Colonic mucosa (tissue), 4 donors: ENCODE measurements at regions not wholly inside any gene's neighbourhood (a gene's known extent, or its start where the extent isn't known, plus 50 kb on each side); places are given as distances from the start of the nearest gene placed in this dataset.
A peak's percentile ranks its signal among the peaks of the same experiment; 100 is the strongest.

Experiments
- DNase-seq: peaks from one replicate; pipeline ENCODE4 v3.0.0-alpha.2; 2020
- H3K27ac ChIP-seq: fragments of 200-600 bp; one replicate; pipeline ENCODE4 v1.8.0; 2021
- H3K27me3 ChIP-seq: fragments of 200-600 bp; one replicate; pipeline ENCODE4 v1.8.0; 2021
- H3K36me3 ChIP-seq: fragments of 200-600 bp; one replicate; pipeline ENCODE4 v1.8.0; 2021
- H3K4me1 ChIP-seq: fragments of 200-600 bp; one replicate; pipeline ENCODE4 v1.8.0; 2021; ENCODE audit warnings: mild to moderate bottlenecking
- H3K4me3 ChIP-seq: fragments of 200-600 bp; one replicate; pipeline ENCODE4 v1.8.0; 2021
- H3K9ac ChIP-seq, 2 donors: one replicate each; pipeline ENCODE4 v1.7.0; 2013; ENCODE audit warnings: control low read depth in 2 of 2, low read depth in 2 of 2, low read length in 2 of 2
- H3K9me3 ChIP-seq: fragments of 200-600 bp; one replicate; pipeline ENCODE4 v1.8.0; 2021
- intact Hi-C: fragments of 100-400 bp; cut with DNase I; formaldehyde crosslinking; loops from one replicate; pipeline ENCODE4 v1.14.1; 2022
- TF ChIP-seq, protein P1 (sequence below): fragments of 200-600 bp; IDR thresholded peaks from one replicate; pipeline ENCODE4 v1.8.0; 2022; ENCODE audit warnings: antibody characterized with exemption, mild to moderate bottlenecking
- donor health status: healthy.
- donor health status: DM: no; HTN: no; CAD: no.
- donor health status: DM: no; HTN: no; CAD: no.

DNA sequence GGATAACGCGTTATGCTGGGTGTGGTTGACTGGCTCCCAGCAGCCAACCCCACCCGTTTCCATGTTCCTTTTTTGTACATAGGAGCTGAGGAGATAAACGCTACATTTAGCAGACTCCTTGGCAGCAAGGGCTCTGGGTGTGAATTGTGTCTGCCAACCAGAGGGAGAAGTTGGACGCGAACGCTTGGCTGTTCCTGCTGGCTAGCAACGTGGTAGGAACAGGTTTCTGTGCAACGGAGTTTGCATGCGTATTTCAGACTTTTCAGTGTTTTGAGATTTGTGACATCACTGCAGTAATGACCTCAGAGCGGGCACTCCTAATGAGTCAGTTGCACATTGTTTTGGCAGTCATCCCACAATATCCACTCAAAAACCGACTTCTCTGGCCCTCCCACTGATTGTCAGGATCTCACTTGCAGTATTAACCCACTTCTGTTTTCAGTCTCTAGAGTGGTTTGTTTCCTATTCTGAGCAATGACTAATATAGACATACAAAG lies 98.7 kb upstream of the RGS1 start:
- Histone ChIP-seq H3K9me3 (no peaks in the 10 kb centered on the region), H3K9ac (no peak overlapping the region), H3K27me3 (no peaks in the 10 kb centered on the region), H3K36me3 (no peaks in the 10 kb centered on the region), H3K4me1 (no peaks in the 10 kb centered on the region), H3K27ac (no peak overlapping the region), H3K4me3 (no peak overlapping the region)
- DNase-seq: no peak
- intact Hi-C loops: loop anchor here (5.0 to 10.0 kb wide), 3 partner anchors 130 to 538 kb away; partner anchors contain the start of gene RGS2
- TF ChIP-seq, protein P1, sequence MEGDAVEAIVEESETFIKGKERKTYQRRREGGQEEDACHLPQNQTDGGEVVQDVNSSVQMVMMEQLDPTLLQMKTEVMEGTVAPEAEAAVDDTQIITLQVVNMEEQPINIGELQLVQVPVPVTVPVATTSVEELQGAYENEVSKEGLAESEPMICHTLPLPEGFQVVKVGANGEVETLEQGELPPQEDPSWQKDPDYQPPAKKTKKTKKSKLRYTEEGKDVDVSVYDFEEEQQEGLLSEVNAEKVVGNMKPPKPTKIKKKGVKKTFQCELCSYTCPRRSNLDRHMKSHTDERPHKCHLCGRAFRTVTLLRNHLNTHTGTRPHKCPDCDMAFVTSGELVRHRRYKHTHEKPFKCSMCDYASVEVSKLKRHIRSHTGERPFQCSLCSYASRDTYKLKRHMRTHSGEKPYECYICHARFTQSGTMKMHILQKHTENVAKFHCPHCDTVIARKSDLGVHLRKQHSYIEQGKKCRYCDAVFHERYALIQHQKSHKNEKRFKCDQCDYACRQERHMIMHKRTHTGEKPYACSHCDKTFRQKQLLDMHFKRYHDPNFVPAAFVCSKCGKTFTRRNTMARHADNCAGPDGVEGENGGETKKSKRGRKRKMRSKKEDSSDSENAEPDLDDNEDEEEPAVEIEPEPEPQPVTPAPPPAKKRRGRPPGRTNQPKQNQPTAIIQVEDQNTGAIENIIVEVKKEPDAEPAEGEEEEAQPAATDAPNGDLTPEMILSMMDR: no peak

GRCh38 chr1:192477630-192478029 lies 97.9 kb upstream of the RGS1 start:
- DNase-seq: no peak
- intact Hi-C loops: loop anchor here (5.0 to 10.0 kb wide), 3 partner anchors 130 to 537 kb away; partner anchors contain the start of gene RGS2

DNA sequence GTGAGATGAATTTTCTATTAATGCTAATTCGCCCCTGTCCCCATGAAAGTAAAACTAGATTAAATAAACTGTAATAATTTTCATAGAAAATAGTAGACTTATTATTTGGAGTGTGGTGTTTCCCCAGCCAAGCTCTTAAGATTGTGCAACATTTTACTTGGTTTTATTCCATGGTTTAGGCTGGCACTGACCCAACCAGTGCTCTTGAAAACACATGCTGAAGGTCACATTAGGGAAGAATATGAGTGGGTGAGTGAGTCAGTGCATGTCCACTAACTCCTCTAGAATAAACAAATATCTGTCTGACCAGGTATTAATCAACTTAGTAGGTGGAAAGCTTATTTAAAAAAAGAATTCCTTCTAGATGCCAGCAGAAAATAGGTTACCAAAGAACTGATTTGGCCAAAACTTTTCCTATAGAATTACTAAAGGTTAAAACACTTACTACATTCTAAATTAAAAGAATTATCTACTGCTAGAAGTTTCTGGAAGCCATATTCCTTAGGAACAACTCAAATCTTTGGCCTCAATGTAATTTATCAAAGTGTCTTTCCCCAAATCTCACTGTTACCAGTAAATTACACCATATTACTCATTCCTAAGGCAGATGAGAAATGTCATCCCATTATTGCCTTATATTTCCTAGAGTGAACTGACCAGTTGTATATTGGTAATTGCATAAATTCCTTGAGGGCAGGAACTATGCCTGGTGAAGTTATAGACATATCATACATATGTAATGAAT lies 89.7 kb upstream of the RGS1 start:
- H3K36me3 ChIP-seq: no peaks in the 10 kb centered on the region
- H3K9ac ChIP-seq: no peak overlapping the region
- H3K9me3 ChIP-seq: no peaks in the 10 kb centered on the region
- intact Hi-C loops: no loop called here
- H3K4me1 ChIP-seq: no peaks in the 10 kb centered on the region
- no peak overlapping the region for H3K4me3 ChIP-seq
- no peaks in the 10 kb centered on the region for H3K27me3 ChIP-seq
- H3K27ac ChIP-seq: no peak overlapping the region
- peak; percentile 44 for DNase-seq
- TF ChIP-seq, protein P1: no peak

More at GRCh38 chr1:192477630-192478029, 97.9 kb upstream of the RGS1 start:
- TF ChIP-seq, protein P1: no peak
- Histone ChIP-seq H3K36me3 (no peaks in the 10 kb centered on the region), H3K9ac (no peak overlapping the region), H3K4me1 (no peaks in the 10 kb centered on the region), H3K27me3 (no peaks in the 10 kb centered on the region), H3K9me3 (no peaks in the 10 kb centered on the region), H3K27ac (no peak overlapping the region), H3K4me3 (no peak overlapping the region)

DNA sequence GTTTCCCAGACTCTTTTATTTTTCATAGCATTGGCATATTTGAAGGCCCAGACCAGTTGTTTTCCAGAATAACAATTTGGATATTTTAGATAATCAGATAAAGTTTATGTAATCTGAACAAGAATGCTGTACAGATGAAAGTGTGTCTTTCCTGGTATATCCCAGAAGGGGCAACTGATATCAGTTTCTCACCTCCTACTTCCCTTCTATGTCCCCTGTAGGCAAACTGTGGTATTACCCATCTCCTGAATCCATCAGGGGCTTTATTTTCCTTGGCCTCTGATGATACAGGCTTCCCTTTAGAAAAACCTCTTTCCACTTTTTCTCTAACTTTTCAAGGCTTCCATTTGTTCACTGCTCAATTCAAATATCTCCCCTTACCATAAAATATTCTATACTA lies 87.5 kb upstream of the RGS1 start:
- H3K36me3 ChIP-seq: no peaks in the 10 kb centered on the region
- intact Hi-C loops: no loop called here
- no peak overlapping the region for H3K9ac ChIP-seq
- no peak overlapping the region for H3K4me3 ChIP-seq
- H3K4me1 ChIP-seq: no peaks in the 10 kb centered on the region
- no peak for DNase-seq
- H3K9me3 ChIP-seq: no peaks in the 10 kb centered on the region
- TF ChIP-seq, protein P1: no peak
- H3K27me3 ChIP-seq: no peaks in the 10 kb centered on the region
- H3K27ac ChIP-seq: no peak overlapping the region

- Histone ChIP-seq H3K9me3 (no peaks in the 10 kb centered on the region), H3K27ac (no peak overlapping the region), H3K36me3 (no peaks in the 10 kb centered on the region), H3K4me3 (no peak overlapping the region), H3K4me1 (no peaks in the 10 kb centered on the region), H3K9ac (no peak overlapping the region), H3K27me3 (no peaks in the 10 kb centered on the region)
- intact Hi-C loops: no loop called here
- TF ChIP-seq, protein P1: no peak
- DNase-seq: no peak
Observed at GRCh38 chr1:192489047-192489446, 86.5 kb upstream of the RGS1 start.
